DND-41 (cell line): ENCODE measurements at regions not wholly inside any gene's neighbourhood (a gene's known extent, or its start where the extent isn't known, plus 50 kb on each side); places are given as distances from the start of the nearest gene placed in this dataset.

Experiments used
- CTCF ChIP-seq: IDR thresholded peaks from 2 replicates; pipeline ENCODE4 v1.5.1; 2012; ENCODE audit warnings: borderline replicate concordance, low read length, moderate library complexity, mild to moderate bottlenecking; ENCODE audit not compliant: poor library complexity, severe bottlenecking; ENCODE audit errors: extremely low read depth
- EZH2 ChIP-seq: IDR thresholded peaks from 3 replicates; pipeline ENCODE4 v1.6.1; 2012; ENCODE audit warnings: borderline replicate concordance, low read depth, mild to moderate bottlenecking, moderate library complexity, low read length, inconsistent platforms; ENCODE audit not compliant: severe bottlenecking

GRCh38 chr12:87008785-87009384, 752.7 kb upstream of the MGAT4C start:
- TF ChIP-seq EZH2 (no peak), CTCF (no peak)
